Breast epithelium (tissue), 4 donors: ENCODE measurements at regions not wholly inside any gene's neighbourhood (a gene's known extent, or its start where the extent isn't known, plus 50 kb on each side); places are given as distances from the start of the nearest gene placed in this dataset.
A peak's percentile ranks its signal among the peaks of the same experiment; 100 is the strongest.

ENCODE experiments used
- DNase-seq, 2 donors: peaks; one replicate each; pipeline ENCODE4 v3.0.0-alpha.2; 2019; ENCODE audit warnings: low spot score in 2 of 2
- H3K27ac ChIP-seq, 2 donors: fragments of 200-600 bp; sonication (generic) in 1 of 2; one replicate each; pipeline ENCODE4 v1.5.1; 2016 to 2019; ENCODE audit warnings: mild to moderate bottlenecking in 1 of 2
- H3K27me3 ChIP-seq, 2 donors: fragments of 200-600 bp; sonication (generic) in 1 of 2; one replicate each; pipeline versions ENCODE4 v1.5.1 to v1.6.0; 2017 to 2019; ENCODE audit warnings: control low read depth in 1 of 2, mild to moderate bottlenecking in 1 of 2
- H3K36me3 ChIP-seq: fragments of 200-600 bp; one replicate; pipeline ENCODE4 v1.5.1; 2019
- H3K4me1 ChIP-seq, 2 donors: fragments of 200-600 bp; sonication (generic); one replicate each; pipeline ENCODE4 v1.5.1; 2016 to 2019; ENCODE audit warnings: control low read depth in 1 of 2
- H3K4me3 ChIP-seq, 3 donors: fragments of 200-600 bp; sonication (generic); 1 replicate in 2 of 3; 2 replicates in 1 of 3; pipeline ENCODE4 v1.5.1; 2016 to 2019; ENCODE audit warnings: mild to moderate bottlenecking in 3 of 3, moderate library complexity in 2 of 3
- H3K9me3 ChIP-seq, 2 donors: fragments of 200-600 bp; sonication (generic) in 1 of 2; one replicate each; pipeline ENCODE4 v1.5.1; 2016 to 2019; ENCODE audit warnings: control low read depth in 1 of 2
- POLR2A ChIP-seq: fragments of 450-650 bp; IDR thresholded peaks from one replicate; pipeline ENCODE4 v1.6.1; 2016; ENCODE audit warnings: antibody characterized with exemption, mild to moderate bottlenecking, moderate library complexity
- POLR2AphosphoS5 ChIP-seq, 3 donors: sonication (generic); formaldehyde crosslinking; IDR thresholded peaks; one replicate each; pipeline ENCODE4 v1.6.1; 2017; ENCODE audit warnings: antibody characterized with exemption in 3 of 3
- intact Hi-C: fragments of 100-400 bp; cut with DNase I; formaldehyde crosslinking; loops from one replicate; pipeline ENCODE4 v1.15.1; 2023; ENCODE audit warnings: low total_unique reads
- TF ChIP-seq, protein P1 (sequence below), 3 donors: fragments of 450-650 bp; IDR thresholded peaks; one replicate each; pipeline ENCODE4 v1.5.1; 2016 to 2017; ENCODE audit warnings: antibody characterized with exemption in 3 of 3, mild to moderate bottlenecking in 3 of 3, moderate library complexity in 3 of 3

DNA sequence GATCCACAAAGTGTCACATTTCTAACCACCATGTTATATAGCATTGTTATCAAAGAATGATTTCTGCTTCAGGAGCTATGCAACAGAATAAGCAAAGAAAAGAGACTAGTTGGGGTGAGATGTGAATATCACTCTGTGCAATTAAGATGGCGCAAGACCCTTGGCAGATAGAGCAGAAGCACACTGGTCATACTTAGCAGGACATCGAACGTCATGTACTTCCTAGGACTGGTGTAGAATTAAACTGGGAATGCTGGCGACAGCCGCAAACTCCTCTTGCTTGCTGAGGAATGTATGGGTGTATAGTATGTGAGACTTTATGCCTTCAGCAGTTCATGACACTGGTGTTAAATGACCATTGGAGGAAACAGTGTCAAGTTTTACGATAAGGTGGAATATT is 207.0 kb downstream of the LRRC70 start:
- intact Hi-C loops: no loop called here
- Histone ChIP-seq H3K27me3 (no peaks in the 10 kb centered on the region), H3K9me3 (no peaks in the 10 kb centered on the region), H3K36me3 (no peaks in the 10 kb centered on the region), H3K27ac (no peak overlapping the region), H3K4me3 (no peak overlapping the region), H3K4me1 (no peaks in the 10 kb centered on the region)
- no peak for DNase-seq
- TF ChIP-seq POLR2AphosphoS5 (IDR thresholded peaks at IDR 0.05) (no peak), POLR2A (no peak)
- TF ChIP-seq, protein P1, sequence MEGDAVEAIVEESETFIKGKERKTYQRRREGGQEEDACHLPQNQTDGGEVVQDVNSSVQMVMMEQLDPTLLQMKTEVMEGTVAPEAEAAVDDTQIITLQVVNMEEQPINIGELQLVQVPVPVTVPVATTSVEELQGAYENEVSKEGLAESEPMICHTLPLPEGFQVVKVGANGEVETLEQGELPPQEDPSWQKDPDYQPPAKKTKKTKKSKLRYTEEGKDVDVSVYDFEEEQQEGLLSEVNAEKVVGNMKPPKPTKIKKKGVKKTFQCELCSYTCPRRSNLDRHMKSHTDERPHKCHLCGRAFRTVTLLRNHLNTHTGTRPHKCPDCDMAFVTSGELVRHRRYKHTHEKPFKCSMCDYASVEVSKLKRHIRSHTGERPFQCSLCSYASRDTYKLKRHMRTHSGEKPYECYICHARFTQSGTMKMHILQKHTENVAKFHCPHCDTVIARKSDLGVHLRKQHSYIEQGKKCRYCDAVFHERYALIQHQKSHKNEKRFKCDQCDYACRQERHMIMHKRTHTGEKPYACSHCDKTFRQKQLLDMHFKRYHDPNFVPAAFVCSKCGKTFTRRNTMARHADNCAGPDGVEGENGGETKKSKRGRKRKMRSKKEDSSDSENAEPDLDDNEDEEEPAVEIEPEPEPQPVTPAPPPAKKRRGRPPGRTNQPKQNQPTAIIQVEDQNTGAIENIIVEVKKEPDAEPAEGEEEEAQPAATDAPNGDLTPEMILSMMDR (IDR thresholded peaks at IDR 0.05): no peak

- intact Hi-C loops: no loop called here
- TF ChIP-seq POLR2A (no peak), POLR2AphosphoS5 (IDR thresholded peaks at IDR 0.05) (no peak)
- TF ChIP-seq, protein P1 (IDR thresholded peaks at IDR 0.05): no peak
- H3K27me3 ChIP-seq: no peaks in the 10 kb centered on the region
- DNase-seq: no peak
- H3K4me1 ChIP-seq: no peaks in the 10 kb centered on the region
- no peaks in the 10 kb centered on the region for H3K36me3 ChIP-seq
- no peak overlapping the region for H3K27ac ChIP-seq
- H3K4me3 ChIP-seq: no peak overlapping the region
- no peaks in the 10 kb centered on the region for H3K9me3 ChIP-seq
Observed at GRCh38 chr5:62783374-62784057, 204.9 kb downstream of the LRRC70 start.

- H3K36me3 ChIP-seq: no peaks in the 10 kb centered on the region
- H3K9me3 ChIP-seq: no peaks in the 10 kb centered on the region
- no peak for DNase-seq
- TF ChIP-seq, protein P1 (IDR thresholded peaks at IDR 0.05): no peak
- TF ChIP-seq POLR2A (no peak), POLR2AphosphoS5 (IDR thresholded peaks at IDR 0.05) (no peak)
- intact Hi-C loops: no loop called here
- no peak overlapping the region for H3K4me3 ChIP-seq
- H3K4me1 ChIP-seq: no peaks in the 10 kb centered on the region
- no peaks in the 10 kb centered on the region for H3K27me3 ChIP-seq
- no peak overlapping the region for H3K27ac ChIP-seq
Observed at GRCh38 chr5:62780888-62781287, 202.3 kb downstream of the LRRC70 start.

- H3K36me3 ChIP-seq: no peaks in the 10 kb centered on the region
- intact Hi-C loops: no loop called here
Observed at GRCh38 chr5:62780230-62780629, 201.6 kb downstream of the LRRC70 start.

DNA sequence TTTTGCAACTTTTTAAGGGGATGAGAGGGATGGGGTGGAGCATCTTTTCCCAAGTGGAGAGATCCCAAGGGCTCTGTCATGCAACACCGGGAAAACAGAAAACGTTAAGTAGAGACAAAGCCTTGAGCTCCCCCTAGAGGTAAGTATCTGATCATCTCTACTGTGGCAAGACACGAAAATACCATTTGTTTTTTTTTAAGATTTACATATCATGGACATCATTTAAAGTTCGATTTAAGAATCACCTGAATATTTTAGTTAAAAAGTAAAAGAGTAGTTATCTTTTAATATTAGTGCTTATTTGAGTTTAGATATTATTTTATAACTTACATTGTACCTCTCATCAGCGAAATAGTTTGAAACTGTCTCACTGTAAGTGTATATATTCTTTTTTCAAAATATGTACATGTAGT is 200.4 kb downstream of the LRRC70 start:
- no peaks in the 10 kb centered on the region for H3K27me3 ChIP-seq
- intact Hi-C loops: no loop called here
- TF ChIP-seq, protein P1 (IDR thresholded peaks at IDR 0.05): peak in 2 of 3 donors; percentile 55 to 64
- TF ChIP-seq POLR2A (no peak), POLR2AphosphoS5 (IDR thresholded peaks at IDR 0.05) (no peak)
- H3K27ac ChIP-seq: no peak overlapping the region
- H3K4me3 ChIP-seq: no peak overlapping the region
- H3K9me3 ChIP-seq: no peaks in the 10 kb centered on the region
- no peaks in the 10 kb centered on the region for H3K4me1 ChIP-seq
- DNase-seq: no peak
- H3K36me3 ChIP-seq: no peaks in the 10 kb centered on the region

More at GRCh38 chr5:62780230-62780629, 201.6 kb downstream of the LRRC70 start:
- TF ChIP-seq, protein P1 (IDR thresholded peaks at IDR 0.05): no peak
- TF ChIP-seq POLR2A: no peak
- TF ChIP-seq POLR2AphosphoS5 (IDR thresholded peaks at IDR 0.05): no peak
- DNase-seq: no peak
- Histone ChIP-seq H3K9me3 (no peaks in the 10 kb centered on the region), H3K27me3 (no peaks in the 10 kb centered on the region), H3K27ac (no peak overlapping the region), H3K4me1 (no peaks in the 10 kb centered on the region), H3K4me3 (no peak overlapping the region)
